ENCODE measurements at regions not wholly inside any gene's neighbourhood (a gene's known extent, or its start where the extent isn't known, plus 50 kb on each side); places are given as distances from the start of the nearest gene placed in this dataset.

- DNase-seq (ENCODE audit: insufficient read length, low spot score) (no peak), FAIRE-seq (no peak)
- TF ChIP-seq POLR2AphosphoS5 (IDR thresholded peaks at IDR 0.05; ENCODE audit: low read depth, low read length) (no peak), SPI1 (IDR thresholded peaks at IDR 0.05; ENCODE audit: low read depth, low read length) (no peak), PAX5 (IDR thresholded peaks at IDR 0.05; ENCODE audit: insufficient read depth, low read length, severe bottlenecking) (no peak), TAF1 (IDR thresholded peaks at IDR 0.05; ENCODE audit: low read depth, low read length) (no peak), POLR2A (IDR thresholded peaks at IDR 0.05; ENCODE audit: low read depth, low read length) (no peak), POU2F2 (IDR thresholded peaks at IDR 0.05; ENCODE audit: low read depth, low read length) (no peak)
Measured at GRCh38 chr9:3698531-3698930, 172.7 kb upstream of the RFX3 start.

- no peak for TF ChIP-seq POLR2AphosphoS5 (IDR thresholded peaks at IDR 0.05; ENCODE audit: low read depth, low read length)
- TF ChIP-seq PAX5 (IDR thresholded peaks at IDR 0.05; ENCODE audit: insufficient read depth, low read length, severe bottlenecking), result no peak
- no peak for TF ChIP-seq POLR2A (IDR thresholded peaks at IDR 0.05; ENCODE audit: low read depth, low read length)
- no peak for TF ChIP-seq TAF1 (IDR thresholded peaks at IDR 0.05; ENCODE audit: low read depth, low read length)
- no peak for TF ChIP-seq SPI1 (IDR thresholded peaks at IDR 0.05; ENCODE audit: low read depth, low read length)
- TF ChIP-seq POU2F2 (IDR thresholded peaks at IDR 0.05; ENCODE audit: low read depth, low read length), result no peak
- FAIRE-seq (no peak), DNase-seq (ENCODE audit: insufficient read length, low spot score) (no peak)
Measured at GRCh38 chr9:3698076-3698475, 172.3 kb upstream of the RFX3 start.

- no peak for TF ChIP-seq PAX5 (IDR thresholded peaks at IDR 0.05; ENCODE audit: insufficient read depth, low read length, severe bottlenecking)
- no peak for TF ChIP-seq POLR2A (IDR thresholded peaks at IDR 0.05; ENCODE audit: low read depth, low read length)
- no peak for TF ChIP-seq TAF1 (IDR thresholded peaks at IDR 0.05; ENCODE audit: low read depth, low read length)
- TF ChIP-seq SPI1 (IDR thresholded peaks at IDR 0.05; ENCODE audit: low read depth, low read length), result no peak
- no peak for TF ChIP-seq POU2F2 (IDR thresholded peaks at IDR 0.05; ENCODE audit: low read depth, low read length)
- TF ChIP-seq POLR2AphosphoS5 (IDR thresholded peaks at IDR 0.05; ENCODE audit: low read depth, low read length), result no peak
- FAIRE-seq, result no peak
- no peak for DNase-seq (ENCODE audit: insufficient read length, low spot score)
Measured at GRCh38 chr9:3696368-3696767, 170.6 kb upstream of the RFX3 start.

- no peak for TF ChIP-seq PAX5 (IDR thresholded peaks at IDR 0.05; ENCODE audit: insufficient read depth, low read length, severe bottlenecking)
- no peak for TF ChIP-seq TAF1 (IDR thresholded peaks at IDR 0.05; ENCODE audit: low read depth, low read length)
- no peak for TF ChIP-seq POU2F2 (IDR thresholded peaks at IDR 0.05; ENCODE audit: low read depth, low read length)
- TF ChIP-seq POLR2A (IDR thresholded peaks at IDR 0.05; ENCODE audit: low read depth, low read length), result no peak
- no peak for TF ChIP-seq SPI1 (IDR thresholded peaks at IDR 0.05; ENCODE audit: low read depth, low read length)
- TF ChIP-seq POLR2AphosphoS5 (IDR thresholded peaks at IDR 0.05; ENCODE audit: low read depth, low read length), result no peak
- DNase-seq (ENCODE audit: insufficient read length, low spot score), result no peak
- FAIRE-seq, result no peak
Measured at GRCh38 chr9:3692606-3693005, 166.8 kb upstream of the RFX3 start.

- FAIRE-seq, result no peak
- no peak for DNase-seq (ENCODE audit: insufficient read length, low spot score)
- TF ChIP-seq PAX5 (IDR thresholded peaks at IDR 0.05; ENCODE audit: insufficient read depth, low read length, severe bottlenecking) (no peak), POU2F2 (IDR thresholded peaks at IDR 0.05; ENCODE audit: low read depth, low read length) (no peak), POLR2A (IDR thresholded peaks at IDR 0.05; ENCODE audit: low read depth, low read length) (no peak), TAF1 (IDR thresholded peaks at IDR 0.05; ENCODE audit: low read depth, low read length) (no peak), SPI1 (IDR thresholded peaks at IDR 0.05; ENCODE audit: low read depth, low read length) (no peak), POLR2AphosphoS5 (IDR thresholded peaks at IDR 0.05; ENCODE audit: low read depth, low read length) (no peak)
Measured at GRCh38 chr9:3689555-3689954, 163.8 kb upstream of the RFX3 start.

GRCh38 chr9:3687145-3687544 lies 161.3 kb upstream of the RFX3 start:
- TF ChIP-seq SPI1 (IDR thresholded peaks at IDR 0.05; ENCODE audit: low read depth, low read length) (no peak), TAF1 (IDR thresholded peaks at IDR 0.05; ENCODE audit: low read depth, low read length) (no peak), POLR2A (IDR thresholded peaks at IDR 0.05; ENCODE audit: low read depth, low read length) (no peak), PAX5 (IDR thresholded peaks at IDR 0.05; ENCODE audit: insufficient read depth, low read length, severe bottlenecking) (no peak), POU2F2 (IDR thresholded peaks at IDR 0.05; ENCODE audit: low read depth, low read length) (no peak), POLR2AphosphoS5 (IDR thresholded peaks at IDR 0.05; ENCODE audit: low read depth, low read length) (no peak)
- DNase-seq (ENCODE audit: insufficient read length, low spot score) (no peak), FAIRE-seq (no peak)

GRCh38 chr9:3682186-3682585 lies 156.4 kb upstream of the RFX3 start:
- DNase-seq (ENCODE audit: insufficient read length, low spot score) (no peak), FAIRE-seq (no peak)
- no peak for TF ChIP-seq SPI1 (IDR thresholded peaks at IDR 0.05; ENCODE audit: low read depth, low read length)
- no peak for TF ChIP-seq POLR2A (IDR thresholded peaks at IDR 0.05; ENCODE audit: low read depth, low read length)
- no peak for TF ChIP-seq TAF1 (IDR thresholded peaks at IDR 0.05; ENCODE audit: low read depth, low read length)
- TF ChIP-seq POU2F2 (IDR thresholded peaks at IDR 0.05; ENCODE audit: low read depth, low read length), result no peak
- no peak for TF ChIP-seq POLR2AphosphoS5 (IDR thresholded peaks at IDR 0.05; ENCODE audit: low read depth, low read length)
- TF ChIP-seq PAX5 (IDR thresholded peaks at IDR 0.05; ENCODE audit: insufficient read depth, low read length, severe bottlenecking), result no peak

GRCh38 chr9:3677541-3677940 lies 151.7 kb upstream of the RFX3 start:
- DNase-seq (ENCODE audit: insufficient read length, low spot score) (no peak), FAIRE-seq (no peak)
- TF ChIP-seq POLR2A (IDR thresholded peaks at IDR 0.05; ENCODE audit: low read depth, low read length), result no peak
- TF ChIP-seq SPI1 (IDR thresholded peaks at IDR 0.05; ENCODE audit: low read depth, low read length), result no peak
- no peak for TF ChIP-seq POLR2AphosphoS5 (IDR thresholded peaks at IDR 0.05; ENCODE audit: low read depth, low read length)
- TF ChIP-seq POU2F2 (IDR thresholded peaks at IDR 0.05; ENCODE audit: low read depth, low read length), result no peak
- no peak for TF ChIP-seq PAX5 (IDR thresholded peaks at IDR 0.05; ENCODE audit: insufficient read depth, low read length, severe bottlenecking)
- TF ChIP-seq TAF1 (IDR thresholded peaks at IDR 0.05; ENCODE audit: low read depth, low read length), result no peak

- TF ChIP-seq PAX5 (IDR thresholded peaks at IDR 0.05; ENCODE audit: insufficient read depth, low read length, severe bottlenecking) (no peak), POU2F2 (IDR thresholded peaks at IDR 0.05; ENCODE audit: low read depth, low read length) (no peak), SPI1 (IDR thresholded peaks at IDR 0.05; ENCODE audit: low read depth, low read length) (no peak), POLR2A (IDR thresholded peaks at IDR 0.05; ENCODE audit: low read depth, low read length) (no peak), POLR2AphosphoS5 (IDR thresholded peaks at IDR 0.05; ENCODE audit: low read depth, low read length) (no peak), TAF1 (IDR thresholded peaks at IDR 0.05; ENCODE audit: low read depth, low read length) (no peak)
- DNase-seq (ENCODE audit: insufficient read length, low spot score), result no peak
- no peak for FAIRE-seq
Measured at GRCh38 chr9:3676766-3677165, 151.0 kb upstream of the RFX3 start.

- FAIRE-seq (no peak), DNase-seq (ENCODE audit: insufficient read length, low spot score) (no peak)
- TF ChIP-seq POLR2AphosphoS5 (IDR thresholded peaks at IDR 0.05; ENCODE audit: low read depth, low read length), result no peak
- no peak for TF ChIP-seq TAF1 (IDR thresholded peaks at IDR 0.05; ENCODE audit: low read depth, low read length)
- no peak for TF ChIP-seq PAX5 (IDR thresholded peaks at IDR 0.05; ENCODE audit: insufficient read depth, low read length, severe bottlenecking)
- TF ChIP-seq POLR2A (IDR thresholded peaks at IDR 0.05; ENCODE audit: low read depth, low read length), result no peak
- no peak for TF ChIP-seq POU2F2 (IDR thresholded peaks at IDR 0.05; ENCODE audit: low read depth, low read length)
- no peak for TF ChIP-seq SPI1 (IDR thresholded peaks at IDR 0.05; ENCODE audit: low read depth, low read length)
Measured at GRCh38 chr9:3675946-3676345, 150.1 kb upstream of the RFX3 start.

All from GM12891 (cell line).